Loucy (cell line): ENCODE measurements at regions not wholly inside any gene's neighbourhood (a gene's known extent, or its start where the extent isn't known, plus 50 kb on each side); places are given as distances from the start of the nearest gene placed in this dataset.

Experiments
- H2AFZ ChIP-seq: fragments of 200-600 bp; sonication (generic); 2 replicates; pipeline ENCODE4 v1.6.0; 2016; ENCODE audit warnings: antibody characterized with exemption, mild to moderate bottlenecking, low read length, moderate library complexity
- H3F3A ChIP-seq: fragments of 200-600 bp; 2 replicates; pipeline ENCODE4 v1.6.0; 2016; ENCODE audit warnings: antibody characterized with exemption, low read depth, mild to moderate bottlenecking
- H3K27me3 ChIP-seq: fragments of 200-600 bp; sonication (generic); 2 replicates; pipeline ENCODE4 v1.6.1; 2014; ENCODE audit warnings: low read length, mild to moderate bottlenecking; ENCODE audit not compliant: insufficient read depth, poor library complexity, severe bottlenecking
- H3K36me3 ChIP-seq: fragments of 200-600 bp; sonication (generic); 2 replicates; pipeline ENCODE4 v1.6.1; 2016; ENCODE audit warnings: low read length; ENCODE audit not compliant: insufficient read depth
- H3K4me1 ChIP-seq: fragments of 200-600 bp; sonication (generic); 2 replicates; pipeline ENCODE4 v1.5.1; 2014; ENCODE audit warnings: low read length, mild to moderate bottlenecking; ENCODE audit not compliant: insufficient read depth, poor library complexity, severe bottlenecking
- H3K4me2 ChIP-seq: fragments of 200-600 bp; sonication (generic); 2 replicates; pipeline ENCODE4 v1.6.0; 2014; ENCODE audit warnings: antibody characterized with exemption, low read length, low read depth, mild to moderate bottlenecking; ENCODE audit not compliant: poor library complexity, severe bottlenecking
- H3K4me3 ChIP-seq: fragments of 200-600 bp; sonication (generic); 2 replicates; pipeline ENCODE4 v1.5.1; 2014; ENCODE audit warnings: low read length, mild to moderate bottlenecking, mixed read lengths; ENCODE audit not compliant: poor library complexity, severe bottlenecking
- H3K79me2 ChIP-seq: fragments of 200-600 bp; sonication (generic); 2 replicates; pipeline ENCODE4 v1.6.1; 2014; ENCODE audit warnings: low read length; ENCODE audit not compliant: insufficient read depth
- H3K9ac ChIP-seq: fragments of 200-600 bp; sonication (generic); 2 replicates; pipeline ENCODE4 v1.6.0; 2014; ENCODE audit warnings: mild to moderate bottlenecking, low read depth, low read length, moderate library complexity; ENCODE audit not compliant: poor library complexity, severe bottlenecking
- H3K9me2 ChIP-seq: fragments of 200-600 bp; sonication (generic); replicated peaks from 2 replicates; pipeline ENCODE4 v1.6.1; 2016; ENCODE audit warnings: low read depth, low read length, mixed read lengths
- H3K9me3 ChIP-seq: fragments of 200-600 bp; sonication (generic); 2 replicates; pipeline ENCODE4 v1.6.1; 2014; ENCODE audit warnings: mild to moderate bottlenecking, antibody characterized with exemption, low read length, low read depth; ENCODE audit not compliant: insufficient read depth
- H4K20me1 ChIP-seq: fragments of 200-600 bp; sonication (generic); 2 replicates; pipeline ENCODE4 v1.6.0; 2014; ENCODE audit warnings: antibody characterized with exemption, low read length, mild to moderate bottlenecking; ENCODE audit not compliant: insufficient read depth, poor library complexity, severe bottlenecking
- CTCF ChIP-seq: fragments of 200-600 bp; sonication (generic); conservative IDR thresholded peaks from 2 replicates; pipeline ENCODE4 v1.5.1; 2014; ENCODE audit warnings: mild to moderate bottlenecking, antibody characterized with exemption, low read length
- EZH2phosphoT487 ChIP-seq: fragments of 200-600 bp; IDR thresholded peaks from 2 replicates; pipeline ENCODE4 v1.6.1; 2018; ENCODE audit warnings: antibody characterized with exemption, mild to moderate bottlenecking, moderate library complexity, borderline replicate concordance

- Histone ChIP-seq H3K27me3 (no peaks in the 10 kb centered on the region), H3K9me3 (no peaks in the 10 kb centered on the region), H2AFZ (no peak overlapping the region), H3K36me3 (no peaks in the 10 kb centered on the region), H3K4me2 (no peak overlapping the region), H3F3A (no peaks in the 10 kb centered on the region), H3K4me1 (no peaks in the 10 kb centered on the region), H3K79me2 (no peaks in the 10 kb centered on the region), H3K9ac (no peak overlapping the region), H3K9me2 (no peaks in the 10 kb centered on the region), H3K4me3 (no peak overlapping the region), H4K20me1 (no peaks in the 10 kb centered on the region)
- TF ChIP-seq EZH2phosphoT487 (no peak), CTCF (no peak)
These were observed 570.7 kb upstream of the WWC1 start for GRCh38 chr5:167720676-167721260.

- no peaks in the 10 kb centered on the region for H3K36me3 ChIP-seq
- no peak overlapping the region for H3K9ac ChIP-seq
- no peak overlapping the region for H2AFZ ChIP-seq
- no peaks in the 10 kb centered on the region for H3K9me2 ChIP-seq
- no peaks in the 10 kb centered on the region for H3F3A ChIP-seq
- H3K4me2 ChIP-seq = no peak overlapping the region
- no peak overlapping the region for H3K4me3 ChIP-seq
- H3K9me3 ChIP-seq = no peaks in the 10 kb centered on the region
- TF ChIP-seq CTCF (no peak), EZH2phosphoT487 (no peak)
- H3K27me3 ChIP-seq = no peaks in the 10 kb centered on the region
- H3K4me1 ChIP-seq = no peaks in the 10 kb centered on the region
- no peaks in the 10 kb centered on the region for H3K79me2 ChIP-seq
- H4K20me1 ChIP-seq = no peaks in the 10 kb centered on the region
These were observed 569.5 kb upstream of the WWC1 start for GRCh38 chr5:167721926-167722440.

GRCh38 chr5:167723254-167723871 lies 568.1 kb upstream of the WWC1 start:
- Histone ChIP-seq H3K9me2 (no peaks in the 10 kb centered on the region), H3K9me3 (no peaks in the 10 kb centered on the region), H3F3A (no peaks in the 10 kb centered on the region), H3K9ac (no peak overlapping the region), H2AFZ (peak overlapping the region; percentile 98), H4K20me1 (no peaks in the 10 kb centered on the region), H3K4me3 (no peak overlapping the region), H3K36me3 (no peaks in the 10 kb centered on the region), H3K4me2 (no peak overlapping the region), H3K79me2 (no peaks in the 10 kb centered on the region), H3K27me3 (no peaks in the 10 kb centered on the region), H3K4me1 (no peaks in the 10 kb centered on the region)
- TF ChIP-seq EZH2phosphoT487 = no peak
- peak; percentile 74 for TF ChIP-seq CTCF
